Suppressor macrophage (primary cell): ENCODE measurements at regions not wholly inside any gene's neighbourhood (a gene's known extent, or its start where the extent isn't known, plus 50 kb on each side); places are given as distances from the start of the nearest gene placed in this dataset.

ENCODE experiments used
- DNase-seq, 4 experiments: peaks; one replicate each; pipeline ENCODE4 v3.0.0-alpha.2; 2020 to 2022

DNA sequence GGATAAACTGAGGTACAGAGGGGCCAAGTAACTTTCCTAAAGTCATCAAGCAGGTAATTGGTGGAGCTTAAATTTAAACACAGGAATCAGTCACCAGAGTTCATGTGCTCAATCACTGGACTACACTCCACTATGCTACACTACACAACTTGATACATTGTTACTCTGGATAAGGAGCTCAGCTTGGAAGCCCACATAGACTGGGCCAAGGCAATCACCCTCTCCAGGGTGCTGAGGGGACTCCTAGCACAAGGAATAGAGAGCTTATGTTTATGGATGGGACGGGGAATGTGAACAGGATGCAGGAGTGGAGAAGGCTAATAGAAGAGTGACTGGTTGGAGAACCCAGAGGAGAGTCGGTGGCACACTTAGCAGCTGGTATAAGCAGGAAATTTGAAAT lies 113.5 kb upstream of the NFIB start:
- DNase-seq = no peak

DNA sequence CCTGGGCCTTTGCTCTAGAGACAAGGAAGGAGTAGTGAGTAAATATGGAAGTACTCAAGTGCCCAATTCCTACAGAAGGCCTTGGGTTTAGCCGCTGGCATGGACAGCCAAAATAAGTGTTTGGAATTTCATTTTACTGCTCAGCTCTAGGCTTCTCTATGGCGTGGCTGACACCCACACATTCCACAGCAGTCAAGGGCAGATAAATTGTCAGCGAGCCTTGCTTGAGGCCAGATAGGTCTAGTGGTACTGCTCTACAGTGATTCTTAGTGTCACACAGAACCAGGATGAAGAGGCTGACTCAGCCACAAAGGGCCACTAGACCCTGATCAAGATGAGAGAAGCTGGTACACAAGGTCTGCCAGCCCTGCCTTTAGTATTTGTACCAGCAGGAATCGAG lies 111.0 kb upstream of the NFIB start:
- DNase-seq = no peak

DNA sequence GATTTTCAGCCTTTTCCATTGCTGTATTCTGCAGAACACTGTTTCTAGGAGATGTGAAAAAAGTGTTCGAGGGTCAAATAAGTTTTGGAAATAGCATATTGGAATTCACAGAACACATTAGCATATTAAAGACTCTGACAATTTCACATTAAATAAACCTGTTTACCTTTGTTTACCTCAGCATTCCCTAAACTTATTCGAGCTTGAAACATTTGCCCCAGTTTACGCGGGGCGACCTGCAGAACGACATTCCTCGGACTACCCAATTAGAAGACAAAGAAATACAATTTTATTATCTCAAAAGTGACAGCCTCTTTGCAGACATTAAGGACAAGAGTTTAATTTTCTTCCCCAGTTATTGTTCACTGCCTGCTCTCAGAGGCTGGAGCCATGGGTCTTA lies 110.3 kb upstream of the NFIB start:
- DNase-seq = no peak

DNA sequence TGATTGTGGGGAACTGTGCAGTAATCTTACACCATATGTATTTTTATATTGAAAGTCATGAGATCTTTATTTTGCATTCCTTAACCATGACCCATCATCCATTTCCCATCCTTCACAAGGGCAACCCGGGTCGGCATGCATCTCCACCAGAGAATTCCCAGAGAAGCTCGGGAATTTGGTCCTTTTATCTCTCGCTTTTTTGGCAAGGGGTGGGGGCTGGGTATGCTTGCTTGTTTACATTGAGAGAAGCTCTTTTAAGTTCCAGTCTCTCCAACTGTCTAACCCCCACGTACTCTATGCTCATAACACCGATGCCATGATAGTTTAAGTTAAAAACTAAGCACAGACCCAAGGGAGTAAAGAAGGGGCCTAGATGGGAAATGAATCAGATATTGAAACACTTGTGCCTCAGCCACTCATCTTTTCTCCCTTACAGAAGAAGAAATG lies 109.9 kb upstream of the NFIB start:
- no peak for DNase-seq

DNA sequence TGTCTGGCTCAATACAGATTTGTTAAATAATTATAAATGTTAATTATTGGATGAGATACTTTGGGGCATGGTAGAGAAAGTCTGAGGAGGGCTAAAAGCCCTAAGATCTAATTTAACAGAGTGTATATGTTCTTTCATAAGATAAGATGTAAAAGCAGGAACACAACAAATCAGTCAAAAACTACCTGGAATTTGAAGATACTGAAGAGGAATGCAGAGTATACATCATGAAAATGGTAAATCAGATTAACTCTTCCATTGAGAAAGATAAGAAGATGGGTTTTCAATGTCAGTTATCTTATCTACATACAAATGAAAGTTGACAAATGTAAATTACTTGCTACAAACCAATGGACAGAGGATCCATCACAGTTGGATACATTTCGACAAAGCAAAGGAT lies 107.3 kb upstream of the NFIB start:
- DNase-seq = no peak

DNA sequence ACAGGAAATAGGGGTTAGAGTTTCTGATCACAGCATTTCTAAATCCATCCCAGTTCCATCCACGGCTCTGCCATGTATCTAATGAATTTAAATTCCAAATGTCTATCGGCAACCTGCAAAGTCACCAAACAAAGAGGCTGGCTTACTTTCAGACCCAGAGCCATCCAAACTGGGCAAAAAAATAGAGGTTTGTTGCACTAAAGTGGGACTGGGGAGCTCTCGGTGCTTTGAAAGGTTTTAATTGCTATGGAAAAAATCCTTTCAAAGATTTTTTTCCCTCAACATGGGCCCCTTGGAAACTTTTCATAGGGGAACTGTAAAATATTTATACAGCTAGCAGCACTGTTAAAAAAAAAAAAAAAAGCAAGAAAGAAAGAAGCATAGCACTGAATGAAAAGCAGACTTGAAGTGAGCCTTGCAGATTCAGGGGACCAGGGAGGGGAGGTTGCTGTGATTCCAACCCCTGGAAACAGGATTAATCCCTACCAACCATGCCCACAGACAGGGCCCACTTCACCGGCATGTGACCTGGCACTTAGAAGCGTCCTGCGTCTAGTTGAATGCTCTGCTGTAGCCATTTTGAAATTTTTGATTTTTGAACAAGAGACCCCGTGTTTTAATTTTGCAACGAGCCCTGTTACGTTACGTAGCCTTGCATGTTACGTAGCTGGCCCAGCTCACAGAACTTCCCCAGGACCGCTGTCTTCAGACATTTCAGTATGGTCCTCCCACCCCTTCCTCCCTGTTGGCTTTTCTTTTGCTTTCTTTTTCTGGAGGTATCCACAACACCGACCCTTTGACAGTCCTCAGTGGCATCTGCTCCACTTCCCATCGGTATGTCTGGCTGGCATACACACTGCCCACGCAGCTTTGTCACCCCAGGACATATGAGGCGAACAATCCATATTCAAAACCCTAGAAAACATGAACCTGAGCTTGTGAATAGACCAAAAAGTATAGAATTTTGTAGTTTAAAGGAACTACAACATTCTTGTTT lies 105.3 kb upstream of the NFIB start:
- no peak for DNase-seq

DNA sequence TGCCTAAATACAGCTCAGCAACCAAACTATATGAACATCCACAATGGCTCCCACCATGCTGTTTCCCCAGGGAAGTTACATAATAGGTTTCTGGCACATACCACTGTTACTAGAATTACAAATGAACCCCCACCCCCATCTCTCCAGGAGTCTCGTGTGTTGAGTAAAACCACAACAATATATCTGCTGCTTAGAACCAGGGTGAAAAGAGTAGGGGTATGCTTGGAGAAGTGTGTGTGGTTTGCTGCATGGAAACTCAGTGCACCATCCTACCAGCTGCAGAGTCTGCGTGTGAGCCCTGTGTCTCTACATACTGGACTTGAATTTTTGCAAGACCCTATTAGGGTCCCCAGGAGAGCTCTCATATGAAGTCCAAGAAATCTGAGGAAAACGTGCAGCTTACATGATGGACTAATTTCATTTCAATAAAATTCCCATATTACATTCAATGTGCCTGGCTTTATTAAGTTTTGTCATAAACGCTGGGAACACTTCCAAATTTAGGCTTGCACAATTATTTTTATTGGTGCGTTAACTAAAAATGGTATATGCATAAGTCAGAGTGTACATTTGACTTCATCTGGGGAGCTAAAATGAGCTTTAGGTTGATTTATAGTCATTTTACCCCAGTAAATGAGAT lies 104.5 kb upstream of the NFIB start:
- DNase-seq = no peak

DNA sequence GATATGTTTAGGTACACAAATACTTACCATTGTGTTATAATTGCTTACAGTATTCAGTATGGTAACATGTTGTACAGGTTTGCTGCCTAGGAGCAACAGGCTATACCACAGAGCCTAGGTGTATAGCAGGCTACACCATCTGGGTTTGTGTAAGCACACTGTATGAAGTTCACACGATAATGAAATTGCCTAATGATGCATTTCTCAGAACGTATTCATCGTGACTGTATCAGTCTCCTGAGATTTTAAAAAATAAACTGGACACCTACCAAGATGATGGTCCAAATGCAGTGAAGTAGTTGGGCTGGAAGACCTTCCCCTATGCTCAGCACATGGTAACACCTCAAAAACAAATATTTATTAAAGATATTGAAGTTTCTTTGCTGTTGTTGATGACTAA lies 103.3 kb upstream of the NFIB start:
- DNase-seq = no peak

DNA sequence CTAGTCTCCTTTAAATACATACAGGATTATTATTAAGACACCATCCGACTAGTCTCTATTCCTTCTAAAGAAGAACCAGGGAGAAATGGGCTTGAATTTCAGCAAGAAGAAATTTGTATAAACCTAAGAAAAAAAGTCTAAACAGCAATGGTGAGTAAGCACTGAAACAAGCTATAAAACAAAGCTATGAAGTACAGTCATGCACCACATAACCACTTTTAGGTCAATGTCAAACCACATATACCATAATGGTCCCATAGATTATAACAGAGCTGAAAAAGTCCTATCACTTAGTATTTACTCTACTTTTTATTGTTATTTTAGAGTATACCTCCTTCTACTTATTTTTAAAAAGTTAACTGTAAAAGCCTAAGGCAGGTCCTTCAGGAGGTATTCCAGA lies 102.0 kb upstream of the NFIB start:
- no peak for DNase-seq

DNA sequence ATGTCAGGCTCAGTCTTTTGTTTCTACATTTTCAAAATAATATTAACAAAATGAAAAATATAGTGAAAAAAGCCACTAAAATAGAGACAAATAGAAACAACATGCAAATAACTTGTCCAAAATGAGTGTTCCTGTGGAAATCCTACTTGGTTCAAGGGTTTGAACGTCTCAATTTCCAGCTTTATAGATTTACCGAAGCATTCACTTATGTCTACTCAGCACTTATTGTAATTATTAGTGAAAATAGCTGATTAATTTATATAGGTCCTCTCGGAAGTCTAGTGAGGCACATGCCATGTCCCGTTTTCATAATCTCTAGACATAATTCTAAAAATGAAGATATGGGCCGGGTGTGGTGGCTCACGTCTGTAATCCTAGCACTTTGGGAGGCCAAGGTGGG lies 99.9 kb upstream of the NFIB start:
- DNase-seq = no peak

DNA sequence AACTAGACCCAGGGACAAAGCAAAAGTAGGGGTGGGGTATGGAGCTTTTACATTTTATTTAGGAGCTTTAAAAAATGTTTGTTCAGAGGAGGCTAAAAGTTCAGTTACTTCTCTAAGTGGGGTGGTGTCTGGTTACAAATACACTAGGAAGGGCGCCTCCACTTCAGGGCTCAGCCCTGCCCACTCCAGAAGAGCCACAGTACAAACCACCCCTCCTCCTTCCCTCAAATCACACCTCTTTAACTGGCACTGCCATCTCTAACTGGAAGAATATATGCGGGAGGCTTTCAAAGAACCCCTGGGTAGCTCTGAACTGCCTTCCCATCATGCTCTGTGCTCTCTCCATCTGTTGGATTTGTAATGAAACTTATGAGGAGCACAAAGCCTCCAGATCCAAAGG lies 98.8 kb upstream of the NFIB start:
- DNase-seq = no peak

DNA sequence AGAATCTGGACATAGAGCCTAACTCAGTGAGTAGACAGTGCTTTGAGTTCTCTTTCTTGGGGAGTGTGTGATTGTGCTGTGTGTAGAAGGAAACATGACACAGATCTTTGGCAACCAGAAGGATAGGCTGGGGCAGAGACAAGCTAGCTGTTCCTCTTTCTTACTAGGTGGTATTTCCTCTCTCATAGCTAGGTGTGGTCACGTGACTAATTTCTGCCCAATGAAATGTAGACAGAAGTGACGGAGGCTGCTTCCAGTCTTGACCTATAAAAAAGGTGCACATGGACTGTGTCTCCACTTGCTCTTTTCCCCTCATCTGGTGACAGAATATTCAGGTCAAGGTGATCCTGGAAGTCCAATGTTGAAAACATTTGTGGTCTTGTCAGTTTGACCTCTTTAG lies 92.5 kb upstream of the NFIB start:
- no peak for DNase-seq

DNA sequence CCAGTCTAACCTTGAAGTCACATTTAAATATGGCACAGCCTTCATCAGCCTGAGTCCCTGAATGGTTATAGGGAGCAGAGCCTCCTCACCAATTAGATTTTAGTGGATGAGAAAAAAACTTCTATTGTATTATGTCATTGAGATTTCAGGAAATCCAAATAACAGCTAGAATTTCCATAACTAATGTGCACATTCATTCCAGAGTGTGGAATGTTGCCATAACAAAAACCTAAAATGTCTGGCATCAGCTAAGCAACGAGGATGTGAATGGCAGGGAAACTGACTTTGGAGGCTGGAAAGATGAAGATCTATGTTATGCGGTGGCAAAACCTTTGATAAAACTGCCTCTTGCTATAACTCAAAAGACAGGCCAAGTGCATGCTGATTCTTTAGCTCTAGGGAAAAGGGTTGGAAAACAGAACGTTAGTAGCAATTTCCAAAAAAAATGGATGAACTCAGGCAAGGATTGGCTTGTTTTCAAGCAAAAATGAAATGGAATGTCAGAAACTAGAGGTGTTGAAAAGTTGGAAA lies 91.3 kb upstream of the NFIB start:
- no peak for DNase-seq

DNA sequence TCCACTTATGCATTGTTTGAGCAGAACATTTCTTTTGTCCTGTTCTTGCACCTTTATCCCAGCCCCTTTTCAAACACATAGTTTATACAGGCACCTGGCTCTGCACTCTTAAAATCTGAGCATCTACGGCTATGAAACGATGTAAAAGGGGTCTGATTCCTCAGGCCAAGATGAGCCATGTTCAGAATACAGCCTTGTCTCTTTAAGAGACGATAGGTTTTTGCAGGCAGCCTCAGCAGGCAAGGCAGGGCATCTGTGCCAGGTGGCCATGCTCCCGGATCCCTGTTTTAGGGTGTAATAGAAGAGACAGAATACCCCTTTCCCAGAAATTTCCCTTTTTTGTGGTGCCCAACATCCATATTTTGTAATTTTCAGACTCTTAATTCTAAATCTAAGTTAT lies 89.1 kb upstream of the NFIB start:
- no peak for DNase-seq

DNA sequence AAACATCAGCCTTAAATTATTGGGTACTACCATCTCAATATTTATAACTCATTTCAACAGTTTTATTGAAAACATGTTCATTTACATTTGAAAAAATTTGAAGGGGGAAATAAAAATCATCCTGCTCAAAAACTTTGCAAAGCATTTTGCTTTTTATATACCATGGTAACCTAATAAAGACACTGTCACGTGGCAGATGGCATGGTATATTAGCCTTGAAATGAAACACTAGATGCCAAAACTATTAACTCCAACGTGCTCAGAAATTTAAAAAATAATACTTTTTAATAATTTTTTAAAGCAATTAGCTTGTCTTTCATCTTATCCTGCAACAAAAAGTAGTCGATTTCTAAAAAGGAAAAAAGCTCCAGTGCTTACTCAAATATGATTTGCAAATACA lies 88.6 kb upstream of the NFIB start:
- DNase-seq = no peak

DNA sequence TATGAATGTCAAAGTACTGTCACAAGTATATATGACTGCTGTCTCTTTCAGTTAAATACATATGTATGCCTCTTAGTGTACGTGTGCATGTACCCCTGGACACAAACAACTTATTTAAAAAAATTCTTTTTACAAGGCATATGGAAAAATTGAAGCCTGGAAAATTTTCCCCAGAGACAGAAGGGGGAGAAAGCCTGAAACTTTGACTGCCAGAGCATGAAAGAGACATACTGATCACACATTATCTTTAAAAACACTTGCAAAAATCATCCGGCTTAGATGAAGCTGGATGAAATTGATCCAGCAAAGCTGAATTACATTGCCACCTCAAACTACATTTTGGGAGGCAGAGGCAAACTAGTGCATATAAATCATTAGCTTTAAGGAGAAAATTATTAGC lies 88.0 kb upstream of the NFIB start:
- DNase-seq = no peak

DNA sequence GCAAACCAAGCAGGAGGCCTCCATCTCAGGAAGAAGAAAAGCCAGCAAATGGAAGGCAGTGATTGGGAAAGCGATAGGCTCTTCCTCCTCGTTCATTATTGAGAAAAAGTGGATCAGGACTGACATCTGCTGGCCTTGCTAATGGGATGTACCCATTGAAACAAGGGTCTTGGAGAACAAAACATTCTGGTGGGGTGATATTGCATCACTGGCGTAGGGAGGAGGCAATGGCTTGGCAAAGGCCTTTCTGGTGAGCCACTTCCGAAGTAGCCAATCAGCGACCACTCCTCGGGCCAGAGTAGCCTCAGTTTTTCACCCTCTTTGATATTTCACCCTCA lies 86.7 kb upstream of the NFIB start:
- no peak for DNase-seq

DNA sequence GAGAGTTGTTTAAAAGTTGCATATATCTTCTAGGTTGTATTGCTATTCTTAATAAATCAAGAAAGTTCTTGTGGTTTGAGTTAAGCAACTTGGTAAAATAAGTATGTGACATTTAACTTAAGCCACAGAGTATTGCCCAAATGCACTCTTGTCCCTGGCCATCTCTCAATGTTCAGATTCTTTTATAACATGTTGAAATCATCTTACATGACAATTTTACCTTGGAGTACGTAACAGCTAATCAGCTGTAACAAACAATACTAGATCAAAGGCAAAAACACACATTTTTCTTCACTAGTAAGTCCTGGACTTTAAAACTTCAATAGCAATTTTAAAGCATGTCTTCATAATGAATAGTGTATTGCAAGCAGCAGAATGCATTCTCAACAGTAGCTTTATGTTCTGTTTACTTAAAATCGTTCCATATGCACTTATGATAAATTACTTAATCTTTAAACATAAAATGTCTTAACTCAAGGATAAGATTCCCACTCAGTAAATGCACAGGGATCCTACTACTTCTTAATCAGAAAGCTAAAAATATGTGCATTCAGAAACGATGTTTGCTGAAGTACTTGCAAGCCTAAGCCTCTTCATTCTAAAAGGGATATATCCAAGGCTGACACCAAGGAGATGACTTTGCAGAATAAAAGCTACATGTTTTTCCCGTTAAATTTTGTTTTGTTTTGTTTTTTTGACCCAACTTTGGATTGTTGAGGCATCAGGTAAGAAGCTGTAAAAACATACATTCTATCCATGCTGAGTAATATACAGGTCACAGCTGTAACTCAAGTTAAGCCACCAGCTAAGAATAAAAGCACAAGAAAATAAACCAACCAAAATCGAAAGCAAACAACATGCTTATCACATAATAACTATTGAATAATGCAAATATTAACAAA lies 86.1 kb upstream of the NFIB start:
- no peak for DNase-seq

DNA sequence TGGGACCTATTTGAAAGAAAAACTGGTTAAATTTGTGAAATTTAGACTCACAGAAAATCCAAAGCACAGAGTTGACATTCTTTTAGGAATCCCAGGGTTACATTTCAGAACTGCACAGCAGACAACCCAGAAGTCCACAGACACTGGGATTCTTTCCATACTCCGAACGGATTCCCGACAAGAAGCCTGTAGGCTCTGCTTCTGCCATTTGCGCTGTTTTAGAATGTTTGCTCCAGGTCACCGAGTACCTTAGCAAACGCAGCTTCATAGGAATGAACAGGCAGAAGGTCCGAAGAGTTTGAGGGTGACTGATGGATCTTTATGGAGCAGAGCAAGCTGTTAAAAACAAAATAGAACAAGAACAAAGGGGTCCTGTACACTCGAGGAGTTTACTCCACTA lies 84.5 kb upstream of the NFIB start:
- DNase-seq = no peak

DNA sequence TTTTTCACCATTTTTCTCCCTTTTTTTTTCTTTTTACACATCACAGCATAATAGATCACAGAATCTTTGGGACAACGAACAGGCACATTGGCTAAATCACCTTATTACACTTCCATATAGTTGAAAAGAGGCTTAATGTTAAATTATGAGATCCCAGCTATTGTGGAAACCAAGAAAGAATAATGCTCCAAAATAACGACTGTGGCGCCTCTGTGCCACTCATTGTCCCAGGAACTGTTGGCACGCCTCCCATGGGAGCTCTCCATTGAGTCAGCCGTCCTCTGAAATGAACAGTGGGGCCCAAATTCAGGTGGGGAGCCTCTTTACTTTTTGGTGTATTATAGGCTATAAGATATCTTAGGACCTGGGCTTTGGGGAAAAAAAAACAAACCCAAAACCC lies 82.2 kb upstream of the NFIB start:
- DNase-seq = no peak

DNA sequence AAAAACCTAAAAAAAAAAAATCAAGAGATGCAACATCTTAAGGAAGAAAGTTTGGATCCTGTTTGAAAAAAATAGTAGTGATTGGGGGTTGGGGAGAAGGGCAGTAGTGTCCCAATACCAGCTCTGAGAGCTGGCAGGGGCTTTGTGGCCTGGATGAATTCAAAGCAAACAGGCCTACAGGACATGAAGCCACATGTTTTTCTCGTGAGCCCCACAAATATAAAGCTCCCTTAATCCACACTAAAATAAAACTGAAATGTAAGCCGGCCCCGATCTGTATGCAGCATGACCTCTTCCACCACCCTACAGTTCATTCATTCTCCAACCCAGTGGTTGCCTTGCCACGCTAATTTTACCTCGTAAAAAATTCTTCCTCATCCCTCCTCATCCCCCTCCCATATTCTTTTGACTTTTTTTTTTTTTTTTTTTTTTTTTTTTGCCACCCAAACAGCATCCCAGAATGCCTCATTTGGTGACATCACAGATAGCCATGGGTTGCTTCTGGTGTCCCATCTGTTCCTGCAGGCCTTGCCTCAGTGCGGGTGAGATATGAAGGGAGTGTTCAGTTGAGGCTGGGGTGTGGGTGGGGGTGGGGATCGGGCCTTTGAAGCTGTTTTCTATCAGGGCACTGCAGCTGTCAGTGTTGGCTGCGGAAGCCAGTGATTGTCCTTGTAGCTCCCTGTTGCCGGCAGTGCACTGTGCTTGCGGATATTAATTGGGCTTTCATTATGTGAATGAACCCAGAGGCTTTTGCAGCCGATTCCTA lies 81.6 kb upstream of the NFIB start:
- DNase-seq = no peak

DNA sequence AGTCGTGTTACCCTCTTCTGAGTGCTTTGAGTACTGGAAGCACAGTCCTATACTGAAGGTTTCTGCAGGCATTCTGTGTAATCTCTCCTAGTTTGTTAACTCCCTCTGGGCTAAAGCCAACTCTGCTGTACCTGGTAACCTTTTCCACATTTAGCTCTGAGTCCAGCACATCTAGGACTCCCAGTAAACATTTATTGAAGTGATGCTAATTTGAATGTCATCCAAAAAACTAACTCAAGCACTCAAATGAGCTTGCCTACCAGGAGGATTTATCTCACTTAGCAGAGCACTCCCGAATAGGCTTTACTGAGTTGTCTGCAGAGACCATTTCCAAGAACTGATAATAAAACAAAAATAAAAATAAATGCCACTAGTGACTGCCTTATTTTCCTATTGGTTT lies 79.5 kb upstream of the NFIB start:
- DNase-seq = no peak
